ENCODE measurements at regions not wholly inside any gene's neighbourhood (a gene's known extent, or its start where the extent isn't known, plus 50 kb on each side); places are given as distances from the start of the nearest gene placed in this dataset.
"Not testable (repeated sequence)": the region's sequence is repeated elsewhere in the genome, so short reads cannot be mapped to it uniquely, and the experiment has no call there.

- no peak for DNase-seq
Measured at GRCh38 chr10:56104923-56105322, 256.1 kb downstream of the ZWINT start.

- no peak for DNase-seq
Measured at GRCh38 chr10:56104487-56104886, 256.6 kb downstream of the ZWINT start.

GRCh38 chr10:56096226-56096517 is 264.9 kb downstream of the ZWINT start:
- DNase-seq: no peak

GRCh38 chr10:56095506-56096225 is 265.4 kb downstream of the ZWINT start:
- no peak for DNase-seq

- not testable (repeated sequence) for DNase-seq
Measured at GRCh38 chr10:56093645-56094044, 267.4 kb downstream of the ZWINT start.

- DNase-seq: peak in 2 of 58 donors; percentile 0 to 1
Measured at GRCh38 chr10:56091872-56092271, 269.2 kb downstream of the ZWINT start.

GRCh38 chr10:56090914-56091540 is 270.0 kb downstream of the ZWINT start:
- DNase-seq: no peak

- DNase-seq: no peak
Measured at GRCh38 chr10:56085406-56086122, 275.5 kb downstream of the ZWINT start.

GRCh38 chr10:56082169-56082568 is 278.9 kb downstream of the ZWINT start:
- no peak for DNase-seq

- DNase-seq: no peak
Measured at GRCh38 chr10:56068473-56069263, 292.4 kb downstream of the ZWINT start.

- no peak for DNase-seq
Measured at GRCh38 chr10:56068040-56068439, 293.0 kb downstream of the ZWINT start.

- DNase-seq: no peak
Measured at GRCh38 chr10:56063642-56064041, 297.4 kb downstream of the ZWINT start.

- no peak for DNase-seq
Measured at GRCh38 chr10:56057860-56058259, 303.2 kb downstream of the ZWINT start.

GRCh38 chr10:56035489-56035888 is 325.6 kb downstream of the ZWINT start:
- DNase-seq: no peak

- DNase-seq: no peak
Measured at GRCh38 chr10:56028298-56029132, 332.5 kb downstream of the ZWINT start.

GRCh38 chr10:56012101-56012500 is 349.0 kb downstream of the ZWINT start:
- no peak for DNase-seq

GRCh38 chr10:56003555-56003954 is 357.5 kb downstream of the ZWINT start:
- DNase-seq: no peak

- DNase-seq: no peak
Measured at GRCh38 chr10:55989188-55989587, 371.9 kb downstream of the ZWINT start.

GRCh38 chr10:55979203-55979602 is 381.9 kb downstream of the ZWINT start:
- no peak for DNase-seq

- peak in 3 of 58 donors; percentile 3 to 13 (median 11) for DNase-seq
Measured at GRCh38 chr10:55966101-55966500, 395.0 kb downstream of the ZWINT start.

GRCh38 chr10:55943403-55943802 is 417.7 kb downstream of the ZWINT start:
- no peak for DNase-seq

Measured in anterior cingulate cortex (tissue), 58 donors.